ENCODE measurements at regions not wholly inside any gene's neighbourhood (a gene's known extent, or its start where the extent isn't known, plus 50 kb on each side); places are given as distances from the start of the nearest gene placed in this dataset.

DNA sequence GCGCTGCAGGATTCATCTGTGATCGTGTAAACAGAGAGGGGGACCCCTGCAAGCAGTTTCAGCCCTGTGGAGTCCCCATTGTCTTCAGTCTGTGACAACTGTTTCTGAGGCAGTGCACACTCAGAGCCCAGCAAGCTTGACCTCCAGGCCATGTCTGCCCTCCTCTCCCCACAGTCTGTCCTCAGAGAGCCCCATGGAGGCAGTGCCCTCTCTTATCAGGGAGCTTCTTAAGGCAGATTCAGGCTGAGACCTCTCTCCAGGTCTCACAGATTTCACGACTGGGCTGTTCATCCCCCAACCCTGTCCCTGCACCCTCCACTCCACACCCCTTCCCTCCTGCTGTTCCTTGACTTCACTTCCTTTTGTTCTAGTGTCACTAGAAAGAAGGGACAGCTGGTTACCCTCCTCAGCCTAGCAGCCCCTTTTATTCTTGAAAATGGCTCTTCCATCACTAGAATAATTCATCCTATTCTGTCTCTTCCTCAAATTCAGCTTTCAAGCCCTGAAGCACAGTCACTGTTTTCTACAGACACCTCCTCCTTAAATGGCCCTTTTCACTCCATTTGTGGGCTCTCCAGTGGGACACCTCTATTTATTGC is 218.4 kb downstream of the MED10 start:
- TF ChIP-seq EGR1 (IDR thresholded peaks at IDR 0.05) (no peak), EP300 (IDR thresholded peaks at IDR 0.05; ENCODE audit: borderline replicate concordance) (no peak), NFIC (IDR thresholded peaks at IDR 0.05) (no peak), CEBPB (IDR thresholded peaks at IDR 0.05) (no peak), FOXM1 (IDR thresholded peaks at IDR 0.05; ENCODE audit: borderline replicate concordance, low read depth) (no peak)
- TF ChIP-seq, protein P1, sequence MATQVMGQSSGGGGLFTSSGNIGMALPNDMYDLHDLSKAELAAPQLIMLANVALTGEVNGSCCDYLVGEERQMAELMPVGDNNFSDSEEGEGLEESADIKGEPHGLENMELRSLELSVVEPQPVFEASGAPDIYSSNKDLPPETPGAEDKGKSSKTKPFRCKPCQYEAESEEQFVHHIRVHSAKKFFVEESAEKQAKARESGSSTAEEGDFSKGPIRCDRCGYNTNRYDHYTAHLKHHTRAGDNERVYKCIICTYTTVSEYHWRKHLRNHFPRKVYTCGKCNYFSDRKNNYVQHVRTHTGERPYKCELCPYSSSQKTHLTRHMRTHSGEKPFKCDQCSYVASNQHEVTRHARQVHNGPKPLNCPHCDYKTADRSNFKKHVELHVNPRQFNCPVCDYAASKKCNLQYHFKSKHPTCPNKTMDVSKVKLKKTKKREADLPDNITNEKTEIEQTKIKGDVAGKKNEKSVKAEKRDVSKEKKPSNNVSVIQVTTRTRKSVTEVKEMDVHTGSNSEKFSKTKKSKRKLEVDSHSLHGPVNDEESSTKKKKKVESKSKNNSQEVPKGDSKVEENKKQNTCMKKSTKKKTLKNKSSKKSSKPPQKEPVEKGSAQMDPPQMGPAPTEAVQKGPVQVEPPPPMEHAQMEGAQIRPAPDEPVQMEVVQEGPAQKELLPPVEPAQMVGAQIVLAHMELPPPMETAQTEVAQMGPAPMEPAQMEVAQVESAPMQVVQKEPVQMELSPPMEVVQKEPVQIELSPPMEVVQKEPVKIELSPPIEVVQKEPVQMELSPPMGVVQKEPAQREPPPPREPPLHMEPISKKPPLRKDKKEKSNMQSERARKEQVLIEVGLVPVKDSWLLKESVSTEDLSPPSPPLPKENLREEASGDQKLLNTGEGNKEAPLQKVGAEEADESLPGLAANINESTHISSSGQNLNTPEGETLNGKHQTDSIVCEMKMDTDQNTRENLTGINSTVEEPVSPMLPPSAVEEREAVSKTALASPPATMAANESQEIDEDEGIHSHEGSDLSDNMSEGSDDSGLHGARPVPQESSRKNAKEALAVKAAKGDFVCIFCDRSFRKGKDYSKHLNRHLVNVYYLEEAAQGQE (IDR thresholded peaks at IDR 0.05; ENCODE audit: low read depth): no peak
